ENCODE measurements at regions not wholly inside any gene's neighbourhood (a gene's known extent, or its start where the extent isn't known, plus 50 kb on each side); places are given as distances from the start of the nearest gene placed in this dataset.

GRCh38 chr1:229195246-229195645, 75.7 kb upstream of the RAB4A start (continued):
- no peak for TF ChIP-seq ZNF414 (CRISPR knock-in tag; IDR thresholded peaks at IDR 0.05)

- Histone ChIP-seq H3K36me3 (replicated peaks in 1 of 2; ENCODE audit: control insufficient read depth in 1 of 2, insufficient read depth in 2 of 2, low read length in 2 of 2) (no peaks in the 10 kb centered on the region), H3K27ac (ENCODE audit: extremely low read length, insufficient read depth, low read length) (no peak overlapping the region), H3K4me2 (ENCODE audit: low read depth, low read length) (no peak overlapping the region), H2AFZ (ENCODE audit: low read length) (no peak overlapping the region), H3K4me1 (ENCODE audit: insufficient read depth, low read length) (peaks cover 16% of the 10 kb centered on the region), H3K27me3 (ENCODE audit: control insufficient read depth in 1 of 2, insufficient read depth in 2 of 2, low read length in 2 of 2) (no peaks in the 10 kb centered on the region), H3K4me3 (replicated peaks in 1 of 3; ENCODE audit: insufficient read depth in 1 of 3, low read depth in 2 of 3, low read length in 3 of 3) (no peak overlapping the region), H4K20me1 (ENCODE audit: insufficient read depth, low read length) (no peaks in the 10 kb centered on the region), H3K79me2 (ENCODE audit: insufficient read depth, low read length) (no peaks in the 10 kb centered on the region), H3K9ac (ENCODE audit: insufficient read depth, low read depth, low read length) (no peak overlapping the region), H3K9me3 (ENCODE audit: low read length) (no peaks in the 10 kb centered on the region)
- TF ChIP-seq KAT2B (IDR thresholded peaks at IDR 0.05; ENCODE audit: borderline replicate concordance, low read depth, low read length) (no peak), CENPT (CRISPR knock-in tag; IDR thresholded peaks at IDR 0.05; ENCODE audit: low read depth) (no peak), NKX3-1 (CRISPR knock-in tag; IDR thresholded peaks at IDR 0.05) (no peak), ZNF138 (CRISPR knock-in tag; IDR thresholded peaks at IDR 0.05; ENCODE audit: low read depth) (no peak), ZNF597 (CRISPR knock-in tag; IDR thresholded peaks at IDR 0.05) (no peak), SKIL (CRISPR knock-in tag; IDR thresholded peaks at IDR 0.05; ENCODE audit: borderline replicate concordance) (no peak), CCDC6 (CRISPR knock-in tag; IDR thresholded peaks at IDR 0.05) (no peak), FOXP4 (CRISPR knock-in tag; IDR thresholded peaks at IDR 0.05) (no peak), SOX5 (CRISPR knock-in tag; IDR thresholded peaks at IDR 0.05; ENCODE audit: borderline replicate concordance) (no peak), ATF6 (CRISPR knock-in tag; conservative IDR thresholded peaks at IDR 0.05) (no peak), ZNF362 (CRISPR knock-in tag; IDR thresholded peaks at IDR 0.05; ENCODE audit: borderline replicate concordance) (no peak)
- FAIRE-seq: no peak
- BruUV-seq (replicated peaks): no TSS peak
- POLR2A ChIA-PET: no interaction called here
- DNase-seq (ENCODE audit: low spot score): no peak
- intact Hi-C loops (cut with micrococcal nuclease; ENCODE audit: unreplicated experiment): no loop called here
- in situ Hi-C loops (cut with HindIII; ENCODE audit: extremely low pct_ligation_motif_present, low pct_unique_long_range_greater_than_20kb): no loop called here
- no peak for ATAC-seq
- CTCF ChIA-PET (ENCODE audit: low intra/inter-chr PET ratio, low total read pairs): no interaction called here
- WGBS (ENCODE audit: low lambda C conversion rate): 56% methylated on average over 6 of the region's 6 CpGs
Observed at GRCh38 chr1:229196404-229197264, 74.3 kb upstream of the RAB4A start.

Measured in HepG2 (cell line).